ENCODE measurements at regions not wholly inside any gene's neighbourhood (a gene's known extent, or its start where the extent isn't known, plus 50 kb on each side); places are given as distances from the start of the nearest gene placed in this dataset.

DNA sequence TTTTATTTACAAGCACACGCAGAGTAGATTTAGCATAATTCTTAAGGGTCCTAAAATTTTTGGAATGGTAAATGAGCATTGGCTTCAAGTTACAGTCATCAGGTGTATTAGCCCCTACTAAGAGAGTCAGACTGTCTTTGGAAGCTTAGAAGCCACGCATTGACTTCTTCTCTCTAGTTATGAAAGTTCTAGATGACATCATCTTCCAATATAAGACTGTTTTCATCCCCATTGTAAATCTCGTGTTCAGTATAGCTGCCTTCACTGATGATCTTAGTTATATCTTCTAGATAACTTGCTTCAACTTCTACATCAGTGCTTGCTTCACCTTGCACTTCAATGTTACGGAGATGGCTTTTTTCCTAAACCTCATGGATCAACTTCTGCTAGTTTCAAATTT is 148.8 kb upstream of the SLITRK1 start:
- Histone ChIP-seq H3K79me2 (ENCODE audit: control insufficient read depth, insufficient read depth, low read length) (no peaks in the 10 kb centered on the region), H3K27me3 (ENCODE audit: control insufficient read depth, insufficient read depth, low read length) (no peaks in the 10 kb centered on the region), H3K36me3 (ENCODE audit: control insufficient read depth, insufficient read depth, low read length) (no peaks in the 10 kb centered on the region), H4K20me1 (ENCODE audit: control insufficient read depth, extremely low read depth, insufficient read depth, low read length) (no peaks in the 10 kb centered on the region), H3K27ac (ENCODE audit: insufficient read depth, low read length) (no peak overlapping the region), H3K4me3 (replicated peaks in 1 of 4; ENCODE audit: control extremely low read depth in 1 of 4, insufficient read depth in 1 of 4, low read depth in 3 of 4, low read length in 4 of 4) (no peak overlapping the region), H3K9me3 (ENCODE audit: control insufficient read depth, insufficient read depth, low read depth, low read length) (no peaks in the 10 kb centered on the region), H2AFZ (ENCODE audit: low read length) (no peak overlapping the region), H3K9ac (ENCODE audit: insufficient read depth, low read length) (no peak overlapping the region), H3K4me2 (ENCODE audit: extremely low read depth, insufficient read depth, low read length) (no peak overlapping the region), H3K4me1 (ENCODE audit: control insufficient read depth, extremely low read depth, insufficient read depth, low read length) (no peaks in the 10 kb centered on the region)
- TF ChIP-seq, protein P1, sequence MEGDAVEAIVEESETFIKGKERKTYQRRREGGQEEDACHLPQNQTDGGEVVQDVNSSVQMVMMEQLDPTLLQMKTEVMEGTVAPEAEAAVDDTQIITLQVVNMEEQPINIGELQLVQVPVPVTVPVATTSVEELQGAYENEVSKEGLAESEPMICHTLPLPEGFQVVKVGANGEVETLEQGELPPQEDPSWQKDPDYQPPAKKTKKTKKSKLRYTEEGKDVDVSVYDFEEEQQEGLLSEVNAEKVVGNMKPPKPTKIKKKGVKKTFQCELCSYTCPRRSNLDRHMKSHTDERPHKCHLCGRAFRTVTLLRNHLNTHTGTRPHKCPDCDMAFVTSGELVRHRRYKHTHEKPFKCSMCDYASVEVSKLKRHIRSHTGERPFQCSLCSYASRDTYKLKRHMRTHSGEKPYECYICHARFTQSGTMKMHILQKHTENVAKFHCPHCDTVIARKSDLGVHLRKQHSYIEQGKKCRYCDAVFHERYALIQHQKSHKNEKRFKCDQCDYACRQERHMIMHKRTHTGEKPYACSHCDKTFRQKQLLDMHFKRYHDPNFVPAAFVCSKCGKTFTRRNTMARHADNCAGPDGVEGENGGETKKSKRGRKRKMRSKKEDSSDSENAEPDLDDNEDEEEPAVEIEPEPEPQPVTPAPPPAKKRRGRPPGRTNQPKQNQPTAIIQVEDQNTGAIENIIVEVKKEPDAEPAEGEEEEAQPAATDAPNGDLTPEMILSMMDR (conservative IDR thresholded peaks at IDR 0.05 in 1 of 2, IDR thresholded peaks at IDR 0.05 in 1 of 2; ENCODE audit: low read depth in 1 of 2, low read length in 2 of 2): no peak
- no peak for TF ChIP-seq EZH2 (IDR thresholded peaks at IDR 0.05; ENCODE audit: low read length, missing control alignments)
- no peak for DNase-seq (ENCODE audit: low read depth in 2 of 2)

DNA sequence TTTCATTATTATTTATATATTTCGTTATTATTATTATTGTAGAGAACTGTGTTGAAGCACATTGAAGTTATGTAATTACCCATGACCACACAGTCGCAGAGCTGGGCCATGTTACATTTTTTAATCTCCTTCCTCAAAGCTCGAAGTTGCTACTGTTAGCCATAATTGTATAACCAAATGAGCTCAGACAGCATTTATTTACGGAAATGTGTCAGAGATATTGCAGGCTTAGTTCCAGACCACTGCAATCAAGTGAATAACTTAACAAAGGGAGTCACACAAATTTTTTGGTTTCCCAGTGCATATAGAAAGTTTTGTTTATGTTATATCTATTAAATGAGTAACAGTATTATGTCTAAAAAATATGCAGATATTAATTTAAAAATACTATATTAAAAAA is 147.1 kb upstream of the SLITRK1 start:
- no peaks in the 10 kb centered on the region for H3K9me3 ChIP-seq (ENCODE audit: control insufficient read depth, insufficient read depth, low read depth, low read length)
- no peak overlapping the region for H3K4me3 ChIP-seq (replicated peaks in 1 of 4; ENCODE audit: control extremely low read depth in 1 of 4, insufficient read depth in 1 of 4, low read depth in 3 of 4, low read length in 4 of 4)
- no peak overlapping the region for H2AFZ ChIP-seq (ENCODE audit: low read length)
- H3K4me2 ChIP-seq (ENCODE audit: extremely low read depth, insufficient read depth, low read length): no peak overlapping the region
- no peaks in the 10 kb centered on the region for H3K4me1 ChIP-seq (ENCODE audit: control insufficient read depth, extremely low read depth, insufficient read depth, low read length)
- DNase-seq (ENCODE audit: low read depth in 2 of 2): peak in 1 of 2 donors; percentile 23
- no peaks in the 10 kb centered on the region for H4K20me1 ChIP-seq (ENCODE audit: control insufficient read depth, extremely low read depth, insufficient read depth, low read length)
- no peaks in the 10 kb centered on the region for H3K27me3 ChIP-seq (ENCODE audit: control insufficient read depth, insufficient read depth, low read length)
- no peak for TF ChIP-seq EZH2 (IDR thresholded peaks at IDR 0.05; ENCODE audit: low read length, missing control alignments)
- TF ChIP-seq, protein P1 (conservative IDR thresholded peaks at IDR 0.05 in 1 of 2, IDR thresholded peaks at IDR 0.05 in 1 of 2; ENCODE audit: low read depth in 1 of 2, low read length in 2 of 2): no peak
- no peak overlapping the region for H3K27ac ChIP-seq (ENCODE audit: insufficient read depth, low read length)
- H3K9ac ChIP-seq (ENCODE audit: insufficient read depth, low read length): no peak overlapping the region
- H3K36me3 ChIP-seq (ENCODE audit: control insufficient read depth, insufficient read depth, low read length): no peaks in the 10 kb centered on the region
- H3K79me2 ChIP-seq (ENCODE audit: control insufficient read depth, insufficient read depth, low read length): no peaks in the 10 kb centered on the region

DNA sequence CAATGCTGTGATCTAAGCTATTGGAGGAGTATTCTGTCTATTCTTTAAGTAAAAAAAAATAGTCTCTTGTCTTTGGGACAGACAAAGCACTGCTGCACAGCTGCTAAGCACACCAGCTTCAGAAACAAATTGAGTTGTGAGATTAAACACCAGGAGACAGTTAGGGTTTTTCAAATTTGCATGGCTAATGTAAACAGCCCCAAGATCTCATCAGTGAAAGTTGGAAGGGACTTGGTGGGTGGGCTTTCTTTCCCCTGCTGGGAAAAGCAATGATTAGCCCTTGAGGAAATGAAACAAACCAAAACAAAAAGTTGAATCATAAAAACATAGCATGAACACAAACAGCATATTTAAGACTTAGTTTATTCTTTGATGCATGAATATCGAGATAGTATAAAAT is 143.6 kb upstream of the SLITRK1 start:
- H3K9me3 ChIP-seq (ENCODE audit: control insufficient read depth, insufficient read depth, low read depth, low read length): no peaks in the 10 kb centered on the region
- H3K79me2 ChIP-seq (ENCODE audit: control insufficient read depth, insufficient read depth, low read length): no peaks in the 10 kb centered on the region
- H3K36me3 ChIP-seq (ENCODE audit: control insufficient read depth, insufficient read depth, low read length): no peaks in the 10 kb centered on the region
- no peaks in the 10 kb centered on the region for H3K4me1 ChIP-seq (ENCODE audit: control insufficient read depth, extremely low read depth, insufficient read depth, low read length)
- no peak overlapping the region for H3K4me2 ChIP-seq (ENCODE audit: extremely low read depth, insufficient read depth, low read length)
- no peak overlapping the region for H2AFZ ChIP-seq (ENCODE audit: low read length)
- H3K9ac ChIP-seq (ENCODE audit: insufficient read depth, low read length): no peak overlapping the region
- H3K27ac ChIP-seq (ENCODE audit: insufficient read depth, low read length): no peak overlapping the region
- H3K4me3 ChIP-seq (replicated peaks in 1 of 4; ENCODE audit: control extremely low read depth in 1 of 4, insufficient read depth in 1 of 4, low read depth in 3 of 4, low read length in 4 of 4): no peak overlapping the region
- H4K20me1 ChIP-seq (ENCODE audit: control insufficient read depth, extremely low read depth, insufficient read depth, low read length): no peaks in the 10 kb centered on the region
- no peak for DNase-seq (ENCODE audit: low read depth in 2 of 2)
- TF ChIP-seq, protein P1 (conservative IDR thresholded peaks at IDR 0.05 in 1 of 2, IDR thresholded peaks at IDR 0.05 in 1 of 2; ENCODE audit: low read depth in 1 of 2, low read length in 2 of 2): no peak
- TF ChIP-seq EZH2 (IDR thresholded peaks at IDR 0.05; ENCODE audit: low read length, missing control alignments): no peak
- H3K27me3 ChIP-seq (ENCODE audit: control insufficient read depth, insufficient read depth, low read length): no peaks in the 10 kb centered on the region
